Epidermal melanocyte (primary cell): ENCODE measurements at regions not wholly inside any gene's neighbourhood (a gene's known extent, or its start where the extent isn't known, plus 50 kb on each side); places are given as distances from the start of the nearest gene placed in this dataset.

Source experiments
- DNase-seq: peaks from one replicate; pipeline ENCODE4 v3.0.0; 2011; ENCODE audit warnings: low spot score; ENCODE audit not compliant: insufficient read length

- no peak for DNase-seq
Measured at GRCh38 chr13:103436057-103436654, 369.9 kb upstream of the SLC10A2 start.

DNA sequence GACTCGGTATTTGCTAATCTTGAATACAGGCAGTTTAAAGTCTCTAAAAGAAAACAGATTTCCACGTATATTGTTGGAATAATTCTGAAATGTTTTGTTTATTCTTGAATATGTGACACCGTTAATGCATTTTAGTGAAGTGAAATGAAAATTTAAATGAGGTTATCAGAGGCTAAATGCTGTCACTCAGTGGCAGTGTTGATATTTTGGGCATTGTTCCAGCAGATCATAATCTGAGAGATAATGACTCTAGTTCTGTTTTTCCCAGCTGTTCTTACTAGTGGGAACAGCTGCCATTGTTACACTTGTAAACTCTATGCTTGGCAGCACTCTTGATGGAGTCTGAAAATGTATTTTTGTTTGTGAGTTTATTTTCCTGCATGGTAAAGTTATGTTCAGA, 365.6 kb upstream of the SLC10A2 start:
- no peak for DNase-seq

DNA sequence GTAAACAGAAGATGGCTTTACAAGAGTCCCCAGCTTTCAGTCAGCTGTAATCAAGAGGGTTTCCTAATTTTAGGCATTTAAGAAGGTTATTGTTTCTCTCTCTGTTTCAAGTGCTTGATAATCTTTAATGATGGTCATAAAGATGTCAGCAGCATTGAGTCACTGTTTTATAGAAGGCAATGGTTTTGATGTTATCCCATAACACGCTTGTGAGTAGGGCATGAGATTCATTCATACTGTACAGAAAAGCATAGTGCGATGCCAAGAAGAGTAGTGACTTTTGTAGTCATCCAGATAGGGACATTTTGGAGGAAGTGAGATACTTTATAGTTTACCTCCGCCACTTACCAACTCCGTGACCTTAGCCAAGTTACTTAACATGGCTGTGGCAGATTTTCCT, 364.2 kb upstream of the SLC10A2 start:
- no peak for DNase-seq

GRCh38 chr13:103410002-103410401, 343.8 kb upstream of the SLC10A2 start:
- DNase-seq, result no peak

DNA sequence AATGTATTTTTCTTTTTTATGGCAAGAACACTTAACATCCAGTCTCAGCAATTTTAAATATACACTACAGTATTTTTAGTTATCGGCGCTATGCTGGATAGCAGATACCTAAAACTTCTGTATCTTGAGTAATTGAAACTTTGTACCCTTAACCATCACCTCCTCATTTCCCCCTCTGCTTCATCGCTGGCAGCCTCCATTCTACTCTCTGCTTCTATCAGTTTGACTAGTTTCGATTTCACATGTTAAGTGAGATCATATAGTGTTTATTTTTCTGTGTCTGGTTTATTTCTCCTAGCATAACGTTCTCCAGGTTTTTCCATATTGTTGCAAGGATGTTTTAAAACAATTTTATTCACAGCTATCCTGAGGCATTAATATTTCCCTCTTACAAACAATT, 340.8 kb upstream of the SLC10A2 start:
- no peak for DNase-seq

DNA sequence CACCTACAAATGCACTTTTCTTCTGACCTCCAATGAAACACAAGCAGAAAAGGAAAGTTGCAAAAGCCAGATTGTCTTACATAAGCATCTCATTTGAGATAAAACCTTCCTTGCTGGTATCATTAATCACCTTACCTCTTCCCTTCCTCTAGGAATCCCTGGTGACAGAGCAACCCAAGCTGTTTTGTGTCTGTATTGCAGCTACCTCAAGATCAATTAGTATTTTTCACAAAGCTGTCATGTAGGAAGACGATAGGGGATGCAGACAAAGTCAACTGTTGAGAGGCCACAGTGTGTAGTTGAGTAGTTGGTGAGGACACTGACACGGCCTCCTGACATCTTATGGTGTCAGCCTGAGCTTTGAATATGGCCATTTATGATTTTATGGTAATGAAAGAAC, 339.1 kb upstream of the SLC10A2 start:
- DNase-seq, result no peak

GRCh38 chr13:103403814-103404213, 337.6 kb upstream of the SLC10A2 start:
- no peak for DNase-seq

DNA sequence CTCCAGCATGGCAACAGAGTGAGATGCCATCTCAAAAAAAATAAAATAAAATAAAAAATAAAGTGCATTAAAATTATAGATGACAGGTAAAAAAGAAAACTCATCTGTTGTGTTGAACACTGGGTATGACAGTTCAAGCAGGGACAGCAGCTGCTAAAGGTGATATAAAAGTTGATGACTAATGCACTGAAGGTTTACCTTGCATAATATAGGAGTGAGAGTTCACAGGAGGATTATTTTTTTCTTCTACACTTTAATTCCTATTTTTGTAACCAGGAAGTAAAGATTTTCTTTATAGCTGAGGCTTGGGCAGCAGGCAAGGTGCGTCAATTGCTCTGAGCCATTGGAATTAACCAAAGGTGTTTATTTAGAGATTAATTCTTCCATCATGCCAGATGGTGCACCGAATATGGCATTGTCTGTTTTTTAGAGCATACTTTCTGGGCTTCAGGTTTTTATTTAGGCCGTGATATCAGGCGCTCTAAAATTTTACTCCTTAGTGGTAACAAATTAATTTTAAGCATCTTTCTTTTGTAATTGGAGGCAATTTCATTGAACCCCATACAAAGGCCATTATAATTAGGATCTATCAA, 337.0 kb upstream of the SLC10A2 start:
- DNase-seq, result no peak

DNA sequence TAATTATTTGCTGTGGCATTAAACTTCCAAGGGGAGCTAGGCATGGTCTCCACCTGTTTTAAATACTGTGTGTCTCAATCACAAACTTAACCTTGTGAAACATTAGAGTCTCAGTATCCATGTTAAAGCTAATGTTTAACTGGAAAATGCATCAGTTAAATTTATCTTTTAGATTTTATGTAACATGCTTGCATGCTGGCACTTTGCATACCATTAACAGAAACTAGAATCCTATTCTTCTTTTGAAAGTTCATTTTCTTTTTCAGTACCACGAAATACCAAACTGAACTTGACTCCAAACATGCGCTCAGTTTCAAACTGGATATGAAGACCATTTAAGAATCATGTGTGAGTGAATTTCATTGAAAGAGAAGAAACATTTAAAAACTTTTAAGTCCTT, 328.9 kb upstream of the SLC10A2 start:
- DNase-seq, result no peak

- DNase-seq, result no peak
Measured at GRCh38 chr13:103394618-103395017, 328.4 kb upstream of the SLC10A2 start.

GRCh38 chr13:103391936-103392335, 325.7 kb upstream of the SLC10A2 start:
- no peak for DNase-seq

DNA sequence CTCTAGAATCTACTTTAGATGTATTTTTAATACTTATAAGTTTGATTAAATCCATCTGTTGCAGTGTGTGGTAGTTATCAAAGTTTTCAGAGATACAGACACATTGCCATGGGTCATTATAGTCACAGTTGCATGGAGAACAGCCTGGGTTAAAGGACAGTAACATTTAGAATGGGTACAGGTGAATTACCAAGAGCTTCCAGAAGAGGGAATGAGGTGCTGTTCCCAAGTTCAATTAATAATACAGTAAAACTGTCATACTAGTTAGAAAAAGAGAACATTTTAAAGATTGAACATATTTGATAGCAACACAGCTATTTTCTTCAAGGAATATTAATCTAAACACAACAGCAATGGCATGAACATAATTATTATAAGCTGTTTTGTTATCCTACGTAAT, 322.6 kb upstream of the SLC10A2 start:
- no peak for DNase-seq

- DNase-seq, result no peak
Measured at GRCh38 chr13:103386341-103386740, 320.1 kb upstream of the SLC10A2 start.

- DNase-seq, result no peak
Measured at GRCh38 chr13:103373916-103374315, 307.7 kb upstream of the SLC10A2 start.

DNA sequence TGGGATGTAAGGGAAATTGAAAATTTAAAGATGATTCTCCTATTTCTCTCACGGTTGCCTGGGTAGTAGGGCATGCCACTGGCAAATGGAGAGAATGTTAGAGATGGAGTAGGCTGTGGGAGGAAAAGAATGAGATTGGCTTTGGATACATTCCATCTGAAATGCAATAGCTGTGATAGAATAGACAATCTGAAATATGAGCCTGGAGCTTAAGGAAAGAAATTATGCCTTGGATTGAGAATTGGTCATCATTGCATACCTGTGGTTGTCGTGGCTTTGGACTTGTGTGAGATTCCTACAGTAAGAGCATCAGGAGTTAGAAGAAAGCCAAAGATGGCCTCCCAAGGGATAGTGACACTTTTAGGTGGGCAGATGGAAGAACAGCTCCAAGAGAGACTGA, 305.1 kb upstream of the SLC10A2 start:
- no peak for DNase-seq

DNA sequence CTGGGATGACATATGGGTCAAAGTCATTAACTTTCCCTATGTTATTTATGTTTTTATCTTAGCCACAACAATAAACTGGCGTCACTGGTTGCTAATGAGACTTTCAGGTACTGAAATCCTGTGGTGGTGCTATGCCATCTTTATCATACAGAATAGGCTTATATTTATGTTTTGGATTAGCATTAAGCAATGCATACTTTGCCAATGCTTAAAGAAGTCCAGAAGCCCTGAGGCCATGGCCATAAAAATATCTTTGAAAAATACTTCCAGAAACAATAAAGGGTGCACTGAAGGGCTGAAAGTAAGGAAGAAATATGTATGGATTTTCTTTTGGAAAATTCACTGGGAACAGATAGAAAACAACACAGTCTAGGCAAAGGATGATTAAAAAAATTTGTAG, 304.6 kb upstream of the SLC10A2 start:
- no peak for DNase-seq

DNA sequence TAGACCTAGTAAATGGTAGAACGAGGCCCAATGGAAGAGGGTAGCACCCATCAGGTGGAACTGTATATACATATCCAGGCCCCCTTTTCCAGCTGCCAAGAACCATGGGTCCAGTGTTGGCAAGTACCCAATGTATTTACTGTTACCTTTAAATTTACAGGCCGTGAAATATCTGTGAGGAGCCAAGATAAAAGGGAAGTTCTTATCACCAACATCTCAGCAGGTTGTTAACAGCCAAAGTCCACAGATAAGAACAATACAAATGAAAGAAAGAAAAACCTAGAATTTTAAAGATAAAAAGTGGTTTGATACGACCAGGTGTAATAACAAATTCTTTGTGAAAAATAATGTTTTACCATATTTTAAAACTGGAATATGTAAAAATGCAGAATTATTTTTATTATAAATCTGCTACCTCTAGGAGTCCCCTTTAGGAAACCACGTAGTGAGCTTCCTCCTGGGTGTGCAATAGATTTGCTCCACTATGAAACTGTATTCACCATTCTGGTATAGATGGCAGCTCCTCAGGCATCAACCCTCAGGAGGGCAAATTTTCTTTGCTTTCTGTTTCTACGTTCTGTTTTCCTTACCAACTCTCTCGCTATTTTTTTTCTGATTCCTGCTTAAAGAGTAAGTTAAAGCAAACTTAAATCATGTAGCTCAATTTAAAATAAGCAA, 292.2 kb upstream of the SLC10A2 start:
- DNase-seq, result no peak

- no peak for DNase-seq
Measured at GRCh38 chr13:103356226-103356864, 290.1 kb upstream of the SLC10A2 start.

- DNase-seq, result no peak
Measured at GRCh38 chr13:103354171-103354570, 288.0 kb upstream of the SLC10A2 start.

GRCh38 chr13:103351035-103351828, 285.0 kb upstream of the SLC10A2 start:
- DNase-seq, result no peak

DNA sequence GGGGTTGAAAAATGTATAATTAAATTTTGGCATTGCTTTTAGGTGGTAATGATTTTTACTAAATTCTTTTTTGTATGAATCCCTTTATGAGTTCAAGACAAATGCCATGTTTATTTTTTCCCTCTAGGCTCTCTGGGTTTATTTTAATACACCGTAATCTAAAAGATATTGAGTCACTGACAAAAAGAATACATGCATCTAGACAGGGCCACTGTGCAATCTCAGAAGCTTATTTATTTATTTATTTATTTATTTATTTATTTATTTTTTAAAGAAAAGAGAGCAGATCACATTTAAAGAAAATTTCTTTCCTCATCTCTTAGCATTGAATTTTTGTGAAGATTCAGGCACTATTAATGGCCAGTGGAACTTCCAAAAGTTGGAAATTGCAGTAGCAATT, 283.9 kb upstream of the SLC10A2 start:
- no peak for DNase-seq
